NCI-H2029 treated with DMSO at 0.1 percent for 48 hours (cell line): ENCODE measurements at regions not wholly inside any gene's neighbourhood (a gene's known extent, or its start where the extent isn't known, plus 50 kb on each side); places are given as distances from the start of the nearest gene placed in this dataset.
"Not testable (repeated sequence)": the region's sequence is repeated elsewhere in the genome, so short reads cannot be mapped to it uniquely, and the experiment has no call there.

Source experiments
- DNase-seq: peaks from one replicate; lab custom pipeline; 2025; lab: John Stamatoyannopoulos, UW

GRCh38 chr13:50527612-50528509 is 315.6 kb downstream of the DLEU7 start:
- DNase-seq: no peak

- DNase-seq: no peak
Observed at GRCh38 chr13:50529154-50529882, 314.2 kb downstream of the DLEU7 start.

- no peak for DNase-seq
Observed at GRCh38 chr13:50531917-50532899, 311.3 kb downstream of the DLEU7 start.

GRCh38 chr13:50535050-50535449 is 308.4 kb downstream of the DLEU7 start:
- DNase-seq: no peak

- no peak for DNase-seq
Observed at GRCh38 chr13:50537029-50537428, 306.5 kb downstream of the DLEU7 start.

- DNase-seq: no peak
Observed at GRCh38 chr13:50539791-50540530, 303.5 kb downstream of the DLEU7 start.

GRCh38 chr13:50543141-50543540 is 300.4 kb downstream of the DLEU7 start:
- no peak for DNase-seq

GRCh38 chr13:50543782-50544181 is 299.7 kb downstream of the DLEU7 start:
- no peak for DNase-seq

GRCh38 chr13:50544211-50544610 is 299.3 kb downstream of the DLEU7 start:
- DNase-seq: no peak

- DNase-seq: not testable (repeated sequence)
Observed at GRCh38 chr13:50547175-50547574, 296.3 kb downstream of the DLEU7 start.

- no peak for DNase-seq
Observed at GRCh38 chr13:50548586-50548985, 294.9 kb downstream of the DLEU7 start.

GRCh38 chr13:50549221-50549942 is 294.1 kb downstream of the DLEU7 start:
- DNase-seq: no peak

GRCh38 chr13:50550151-50550550 is 293.3 kb downstream of the DLEU7 start:
- no peak for DNase-seq

GRCh38 chr13:50552424-50552966 is 291.0 kb downstream of the DLEU7 start:
- DNase-seq: no peak

GRCh38 chr13:50561739-50562138 is 281.8 kb downstream of the DLEU7 start:
- no peak for DNase-seq

- no peak for DNase-seq
Observed at GRCh38 chr13:50566646-50567045, 276.8 kb downstream of the DLEU7 start.

- no peak for DNase-seq
Observed at GRCh38 chr13:50572129-50572528, 271.4 kb downstream of the DLEU7 start.

GRCh38 chr13:50573066-50573465 is 270.4 kb downstream of the DLEU7 start:
- no peak for DNase-seq

- DNase-seq: no peak
Observed at GRCh38 chr13:50574731-50575130, 268.8 kb downstream of the DLEU7 start.

GRCh38 chr13:50575138-50575537 is 268.4 kb downstream of the DLEU7 start:
- DNase-seq: no peak
